BJ (cell line): ENCODE measurements at regions not wholly inside any gene's neighbourhood (a gene's known extent, or its start where the extent isn't known, plus 50 kb on each side); places are given as distances from the start of the nearest gene placed in this dataset.

Experiments used
- CTCF ChIA-PET: fragments of 350-600 bp; formaldehyde crosslinking; extraction: SDS; loops from one replicate; lab custom pipeline; 2021; ENCODE audit warnings: antibody characterized with exemption, inconsistent platforms; lab: Yijun Ruan, JAX
- POLR2A ChIA-PET: fragments of 300-600 bp; sonication (Branson Sonifier 250); formaldehyde crosslinking; extraction: SDS; loops from one replicate; lab custom pipeline; 2021; ENCODE audit warnings: antibody characterized with exemption; lab: Charles Lee
- DNase-seq: peaks from one replicate; pipeline ENCODE4 v3.0.0-alpha.2; 2011; ENCODE audit warnings: low read depth
- H3K27me3 ChIP-seq: 2 replicates; pipeline ENCODE4 v1.6.0; 2011; ENCODE audit warnings: low read length; ENCODE audit not compliant: control insufficient read depth, insufficient read depth
- H3K36me3 ChIP-seq: 2 replicates; pipeline ENCODE4 v1.5.1; 2011; ENCODE audit warnings: low read length; ENCODE audit not compliant: control insufficient read depth, insufficient read depth
- H3K4me3 ChIP-seq: 2 replicates; pipeline ENCODE4 v1.5.1; 2011; ENCODE audit warnings: low read depth, mild to moderate bottlenecking, control low read depth, low read length
- CTCF ChIP-seq: IDR thresholded peaks from 2 replicates; pipeline ENCODE4 v1.5.1; 2011; ENCODE audit warnings: low read depth, mild to moderate bottlenecking, control low read depth, inconsistent platforms, low read length, moderate library complexity; ENCODE audit not compliant: insufficient read depth

GRCh38 chr9:107914151-107914550 lies 424.6 kb upstream of the KLF4 start:
- no peak for TF ChIP-seq CTCF
- Histone ChIP-seq H3K27me3 (no peaks in the 10 kb centered on the region), H3K36me3 (no peaks in the 10 kb centered on the region), H3K4me3 (no peak overlapping the region)
- CTCF ChIA-PET, result no interaction called here
- POLR2A ChIA-PET, result no interaction called here
- no peak for DNase-seq

- POLR2A ChIA-PET, result no interaction called here
- Histone ChIP-seq H3K27me3 (no peaks in the 10 kb centered on the region), H3K36me3 (no peaks in the 10 kb centered on the region), H3K4me3 (no peak overlapping the region)
- TF ChIP-seq CTCF, result no peak
- DNase-seq, result no peak
- CTCF ChIA-PET, result interaction anchor here (1.3 kb wide), 1 partner anchor 9 kb away, joined by 3 read pairs; no protein-coding TSS in a partner anchor
Measured at GRCh38 chr9:107907715-107908114, 418.1 kb upstream of the KLF4 start.

- Histone ChIP-seq H3K36me3 (no peaks in the 10 kb centered on the region), H3K27me3 (no peaks in the 10 kb centered on the region), H3K4me3 (no peak overlapping the region)
- CTCF ChIA-PET, result no interaction called here
- no peak for TF ChIP-seq CTCF
- POLR2A ChIA-PET, result no interaction called here
- no peak for DNase-seq
Measured at GRCh38 chr9:107907255-107907654, 417.7 kb upstream of the KLF4 start.

GRCh38 chr9:107906074-107906473 lies 416.5 kb upstream of the KLF4 start:
- no peak for TF ChIP-seq CTCF
- ChIA-PET POLR2A (no interaction called here), CTCF (no interaction called here)
- no peaks in the 10 kb centered on the region for H3K27me3 ChIP-seq
- H3K4me3 ChIP-seq, result no peak overlapping the region
- no peaks in the 10 kb centered on the region for H3K36me3 ChIP-seq
- DNase-seq, result no peak

- Histone ChIP-seq H3K36me3 (no peaks in the 10 kb centered on the region), H3K4me3 (no peak overlapping the region), H3K27me3 (no peaks in the 10 kb centered on the region; the same call in 1 of the 2 replicates)
- DNase-seq, result no peak
- ChIA-PET POLR2A (no interaction called here), CTCF (no interaction called here)
- TF ChIP-seq CTCF, result no peak
Measured at GRCh38 chr9:107905308-107906020, 415.9 kb upstream of the KLF4 start.
